ENCODE measurements at regions not wholly inside any gene's neighbourhood (a gene's known extent, or its start where the extent isn't known, plus 50 kb on each side); places are given as distances from the start of the nearest gene placed in this dataset.

DNA sequence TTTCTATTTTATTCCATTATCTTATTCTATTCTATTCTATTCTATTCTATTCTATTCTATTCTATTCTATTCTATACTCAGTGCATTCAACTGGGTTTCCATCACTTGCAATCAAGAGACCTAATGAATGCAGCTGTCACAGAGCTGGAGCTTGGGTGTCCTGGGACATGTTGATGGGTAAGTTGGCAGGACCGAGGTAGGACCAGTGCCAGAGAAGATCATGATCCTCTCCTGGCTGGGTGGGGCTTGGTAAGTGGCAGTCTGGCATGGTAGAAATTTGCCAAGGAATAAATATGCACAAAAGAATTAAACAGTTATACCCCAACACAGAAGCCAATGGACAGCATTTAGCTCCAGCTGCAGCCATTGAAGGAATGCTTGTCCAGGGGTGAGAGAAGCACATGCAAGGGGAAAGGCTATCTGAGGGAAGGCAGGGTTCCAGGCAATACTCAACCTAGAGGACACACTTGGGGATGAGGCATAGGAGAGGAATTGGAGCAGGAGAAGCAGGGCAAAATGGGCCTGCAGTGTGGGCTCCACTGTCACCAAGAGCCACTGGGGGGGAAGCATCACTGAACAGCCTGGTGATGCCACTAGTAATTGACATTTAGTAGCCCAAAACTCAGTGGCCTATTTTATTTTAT, 97.0 kb upstream of the CD82 start:
- TF ChIP-seq EZH2phosphoT487 (IDR thresholded peaks at IDR 0.05; ENCODE audit: insufficient read depth, low read depth) (no peak), EZH2 (IDR thresholded peaks at IDR 0.05; ENCODE audit: insufficient read depth, poor library complexity, severe bottlenecking) (no peak)
- H3F3A ChIP-seq (ENCODE audit: insufficient read depth), result no peaks in the 10 kb centered on the region
- H3K36me3 ChIP-seq (ENCODE audit: low read depth), result no peaks in the 10 kb centered on the region
- 5 to 6% methylated on average over 1 of the region's 1 CpG for WGBS, 2 experiments (ENCODE audit: low coverage in 1 of 2, low lambda C conversion rate in 2 of 2, missing lambda C conversion rate in 2 of 2)
- H3K79me2 ChIP-seq (ENCODE audit: insufficient read depth), result no peaks in the 10 kb centered on the region
- peaks cover 29% of the 10 kb centered on the region for H3K27me3 ChIP-seq (replicated peaks; ENCODE audit: insufficient read depth)
- no peak overlapping the region for H3K27ac ChIP-seq
- no peak overlapping the region for H3K4me2 ChIP-seq (ENCODE audit: unreplicated experiment)
- no peak for DNase-seq
- H3K9ac ChIP-seq, result no peak overlapping the region
- no peaks in the 10 kb centered on the region for H3K9me2 ChIP-seq (ENCODE audit: insufficient read depth)
- no peaks in the 10 kb centered on the region for H3K9me3 ChIP-seq (ENCODE audit: low read depth)
- no peak overlapping the region for H3K4me3 ChIP-seq
- H4K20me1 ChIP-seq (ENCODE audit: insufficient read depth), result no peaks in the 10 kb centered on the region
- in situ Hi-C loops (cut with MboI), result no loop called here
- H2AFZ ChIP-seq, result no peak overlapping the region
- no peaks in the 10 kb centered on the region for H3K4me1 ChIP-seq (ENCODE audit: insufficient read depth)

- no peak for DNase-seq
- no peak overlapping the region for H3K27ac ChIP-seq
- H3K79me2 ChIP-seq (ENCODE audit: insufficient read depth), result no peaks in the 10 kb centered on the region
- H3K9me2 ChIP-seq (ENCODE audit: insufficient read depth), result no peaks in the 10 kb centered on the region
- peaks cover 34% of the 10 kb centered on the region for H3K27me3 ChIP-seq (replicated peaks; ENCODE audit: insufficient read depth)
- no peak overlapping the region for H2AFZ ChIP-seq
- no peaks in the 10 kb centered on the region for H3K36me3 ChIP-seq (ENCODE audit: low read depth)
- H4K20me1 ChIP-seq (ENCODE audit: insufficient read depth), result no peaks in the 10 kb centered on the region
- 62 to 64% methylated on average over 6 of the region's 6 CpGs for WGBS, 2 experiments (ENCODE audit: low coverage in 1 of 2, low lambda C conversion rate in 2 of 2, missing lambda C conversion rate in 2 of 2)
- H3K4me2 ChIP-seq (ENCODE audit: unreplicated experiment), result no peak overlapping the region
- no peaks in the 10 kb centered on the region for H3K9me3 ChIP-seq (ENCODE audit: low read depth)
- H3K4me3 ChIP-seq, result no peak overlapping the region
- H3K9ac ChIP-seq, result no peak overlapping the region
- in situ Hi-C loops (cut with MboI), result no loop called here
- H3K4me1 ChIP-seq (ENCODE audit: insufficient read depth), result no peaks in the 10 kb centered on the region
- no peak for TF ChIP-seq EZH2phosphoT487 (IDR thresholded peaks at IDR 0.05; ENCODE audit: insufficient read depth, low read depth)
- no peak for TF ChIP-seq EZH2 (IDR thresholded peaks at IDR 0.05; ENCODE audit: insufficient read depth, poor library complexity, severe bottlenecking)
- H3F3A ChIP-seq (ENCODE audit: insufficient read depth), result no peaks in the 10 kb centered on the region
Observed at GRCh38 chr11:44469412-44469811, 96.1 kb upstream of the CD82 start.

- Histone ChIP-seq H3F3A (ENCODE audit: insufficient read depth) (no peaks in the 10 kb centered on the region), H4K20me1 (ENCODE audit: insufficient read depth) (no peaks in the 10 kb centered on the region), H3K36me3 (ENCODE audit: low read depth) (no peaks in the 10 kb centered on the region), H3K4me2 (ENCODE audit: unreplicated experiment) (no peak overlapping the region), H3K27me3 (replicated peaks; ENCODE audit: insufficient read depth) (peaks cover 36% of the 10 kb centered on the region), H3K27ac (no peak overlapping the region), H2AFZ (no peak overlapping the region), H3K9ac (no peak overlapping the region), H3K9me3 (ENCODE audit: low read depth) (no peaks in the 10 kb centered on the region), H3K79me2 (ENCODE audit: insufficient read depth) (no peaks in the 10 kb centered on the region), H3K9me2 (ENCODE audit: insufficient read depth) (no peaks in the 10 kb centered on the region), H3K4me3 (no peak overlapping the region), H3K4me1 (ENCODE audit: insufficient read depth) (no peaks in the 10 kb centered on the region)
- DNase-seq, result no peak
- TF ChIP-seq EZH2 (IDR thresholded peaks at IDR 0.05; ENCODE audit: insufficient read depth, poor library complexity, severe bottlenecking) (no peak), EZH2phosphoT487 (IDR thresholded peaks at IDR 0.05; ENCODE audit: insufficient read depth, low read depth) (no peak)
- WGBS, 2 experiments (ENCODE audit: low coverage in 1 of 2, low lambda C conversion rate in 2 of 2, missing lambda C conversion rate in 2 of 2), result 2 to 4% methylated on average over 7 of the region's 7 CpGs
- in situ Hi-C loops (cut with MboI), result no loop called here
Observed at GRCh38 chr11:44470854-44471253, 94.6 kb upstream of the CD82 start.

DNA sequence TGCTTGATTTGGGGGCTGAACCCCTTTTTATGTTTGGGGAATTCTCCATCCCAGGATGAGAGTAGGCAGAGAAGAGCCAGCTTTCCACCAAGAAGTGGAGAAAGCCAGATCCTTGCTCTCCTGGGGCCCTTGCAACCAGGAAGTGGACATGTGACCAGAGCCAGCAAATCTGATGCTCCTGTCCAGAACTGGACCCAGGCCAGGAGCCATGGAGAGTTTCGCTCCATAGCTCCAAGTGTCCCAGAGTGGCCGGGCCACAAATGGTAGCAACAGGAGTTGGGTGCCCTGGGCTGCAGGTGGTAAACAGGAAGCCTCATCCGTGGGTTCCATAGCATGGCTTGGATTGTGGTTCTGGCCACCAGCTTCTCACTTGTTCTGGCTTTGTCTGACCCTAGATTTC, 93.9 kb upstream of the CD82 start:
- Histone ChIP-seq H3K27ac (no peak overlapping the region), H3K4me3 (no peak overlapping the region), H3F3A (ENCODE audit: insufficient read depth) (no peaks in the 10 kb centered on the region), H3K9me2 (ENCODE audit: insufficient read depth) (no peaks in the 10 kb centered on the region), H3K4me2 (ENCODE audit: unreplicated experiment) (no peak overlapping the region), H3K9ac (no peak overlapping the region), H4K20me1 (ENCODE audit: insufficient read depth) (no peaks in the 10 kb centered on the region), H3K27me3 (replicated peaks; ENCODE audit: insufficient read depth) (peaks cover 36% of the 10 kb centered on the region), H2AFZ (no peak overlapping the region), H3K79me2 (ENCODE audit: insufficient read depth) (no peaks in the 10 kb centered on the region), H3K9me3 (ENCODE audit: low read depth) (no peaks in the 10 kb centered on the region), H3K4me1 (ENCODE audit: insufficient read depth) (no peaks in the 10 kb centered on the region), H3K36me3 (ENCODE audit: low read depth) (no peaks in the 10 kb centered on the region)
- in situ Hi-C loops (cut with MboI), result no loop called here
- WGBS, 2 experiments (ENCODE audit: low coverage in 1 of 2, low lambda C conversion rate in 2 of 2, missing lambda C conversion rate in 2 of 2), result 43 to 48% methylated on average over 3 of the region's 3 CpGs
- DNase-seq, result no peak
- no peak for TF ChIP-seq EZH2 (IDR thresholded peaks at IDR 0.05; ENCODE audit: insufficient read depth, poor library complexity, severe bottlenecking)
- no peak for TF ChIP-seq EZH2phosphoT487 (IDR thresholded peaks at IDR 0.05; ENCODE audit: insufficient read depth, low read depth)

DNA sequence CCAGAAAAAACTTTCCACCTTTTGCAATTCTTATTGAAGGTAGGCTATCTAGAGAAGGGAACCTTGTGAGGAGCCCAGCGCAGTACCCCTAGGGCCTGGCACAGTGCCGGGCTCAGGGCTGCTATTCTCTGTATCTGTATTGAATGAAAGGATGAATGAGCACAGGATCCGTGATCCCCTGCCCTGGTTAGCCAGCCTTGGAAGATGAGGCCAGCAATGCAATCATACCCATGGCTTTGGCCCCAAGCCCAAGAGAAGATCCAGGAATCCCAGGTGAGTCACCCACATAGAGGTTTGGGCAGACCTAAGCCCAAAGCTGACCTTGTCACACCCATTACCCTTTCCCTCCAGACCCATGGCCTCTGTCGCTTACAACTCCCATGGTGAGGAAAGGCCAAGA, 92.5 kb upstream of the CD82 start:
- Histone ChIP-seq H3K79me2 (ENCODE audit: insufficient read depth) (no peaks in the 10 kb centered on the region), H3F3A (ENCODE audit: insufficient read depth) (no peaks in the 10 kb centered on the region), H3K27me3 (replicated peaks; ENCODE audit: insufficient read depth) (peaks cover 34% of the 10 kb centered on the region), H4K20me1 (ENCODE audit: insufficient read depth) (no peaks in the 10 kb centered on the region), H3K36me3 (ENCODE audit: low read depth) (no peaks in the 10 kb centered on the region), H3K4me3 (no peak overlapping the region), H3K9ac (no peak overlapping the region), H3K27ac (no peak overlapping the region), H3K4me1 (ENCODE audit: insufficient read depth) (no peaks in the 10 kb centered on the region), H3K9me2 (ENCODE audit: insufficient read depth) (no peaks in the 10 kb centered on the region), H3K9me3 (ENCODE audit: low read depth) (no peaks in the 10 kb centered on the region), H3K4me2 (ENCODE audit: unreplicated experiment) (no peak overlapping the region), H2AFZ (no peak overlapping the region)
- DNase-seq, result no peak
- WGBS, 2 experiments (ENCODE audit: low coverage in 1 of 2, low lambda C conversion rate in 2 of 2, missing lambda C conversion rate in 2 of 2), result 51 to 55% methylated on average over 4 of the region's 4 CpGs
- TF ChIP-seq EZH2phosphoT487 (IDR thresholded peaks at IDR 0.05; ENCODE audit: insufficient read depth, low read depth), result no peak
- TF ChIP-seq EZH2 (IDR thresholded peaks at IDR 0.05; ENCODE audit: insufficient read depth, poor library complexity, severe bottlenecking), result no peak
- in situ Hi-C loops (cut with MboI), result no loop called here

All from GM23248 (cell line).